NCI-H2196 treated with DMSO at 0.1 percent for 48 hours (cell line): ENCODE measurements at regions not wholly inside any gene's neighbourhood (a gene's known extent, or its start where the extent isn't known, plus 50 kb on each side); places are given as distances from the start of the nearest gene placed in this dataset.

Experiments used
- DNase-seq: peaks from one replicate; lab custom pipeline; 2025; ENCODE audit not compliant: unreplicated experiment; lab: John Stamatoyannopoulos, UW

GRCh38 chr6:101286146-101286545, 107.4 kb upstream of the GRIK2 start:
- no peak for DNase-seq

DNA sequence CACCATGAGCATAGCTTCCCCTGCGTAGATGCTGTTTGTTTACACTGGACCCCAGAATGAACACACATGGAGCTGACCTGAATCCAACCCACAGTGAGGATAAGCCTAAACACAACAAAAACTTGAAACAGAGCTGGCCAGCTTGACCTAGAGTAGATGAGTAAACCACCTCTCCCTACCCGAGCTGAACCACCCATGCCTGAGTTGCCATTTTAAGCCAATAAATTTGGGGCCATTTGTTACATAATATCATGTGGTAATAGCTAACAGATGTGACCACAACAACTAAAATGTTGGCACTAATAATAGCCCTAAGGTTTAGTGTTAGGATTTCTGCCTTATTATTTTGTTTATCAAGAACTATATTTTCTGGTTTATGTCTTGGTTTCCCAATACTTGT, 103.2 kb upstream of the GRIK2 start:
- DNase-seq = no peak

DNA sequence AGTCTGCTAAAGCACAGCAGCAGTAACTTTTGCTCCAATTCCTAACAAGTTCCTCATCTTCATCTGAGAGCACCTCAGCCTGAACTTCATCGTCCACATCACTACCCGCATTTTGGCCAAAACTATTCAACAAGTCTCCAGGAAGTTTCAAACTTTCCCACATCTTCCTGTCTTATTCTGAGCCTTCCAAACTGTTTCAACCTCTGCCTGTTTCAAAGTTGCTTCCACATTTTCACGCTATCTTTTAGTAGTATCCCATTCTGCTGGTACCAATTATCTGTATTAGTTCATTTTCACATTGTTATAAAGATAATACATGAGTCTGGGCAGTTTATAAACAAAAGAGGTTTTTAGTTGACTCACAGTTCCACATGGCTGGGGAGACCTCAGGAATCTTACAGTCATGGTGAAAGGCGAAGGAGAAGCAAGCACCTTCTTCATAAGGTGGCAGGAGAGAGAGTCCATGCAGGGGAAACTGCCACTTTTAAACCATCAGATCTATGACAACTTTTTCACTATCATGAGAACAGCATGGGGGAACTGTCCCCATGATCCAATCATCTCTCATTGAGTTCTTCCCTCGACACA, 99.4 kb upstream of the GRIK2 start:
- DNase-seq = no peak

GRCh38 chr6:101294676-101295075, 98.8 kb upstream of the GRIK2 start:
- DNase-seq = no peak

GRCh38 chr6:101296169-101296960, 97.1 kb upstream of the GRIK2 start:
- DNase-seq = peak; percentile 47

- no peak for DNase-seq
Measured at GRCh38 chr6:101302593-101302992, 90.9 kb upstream of the GRIK2 start.

DNA sequence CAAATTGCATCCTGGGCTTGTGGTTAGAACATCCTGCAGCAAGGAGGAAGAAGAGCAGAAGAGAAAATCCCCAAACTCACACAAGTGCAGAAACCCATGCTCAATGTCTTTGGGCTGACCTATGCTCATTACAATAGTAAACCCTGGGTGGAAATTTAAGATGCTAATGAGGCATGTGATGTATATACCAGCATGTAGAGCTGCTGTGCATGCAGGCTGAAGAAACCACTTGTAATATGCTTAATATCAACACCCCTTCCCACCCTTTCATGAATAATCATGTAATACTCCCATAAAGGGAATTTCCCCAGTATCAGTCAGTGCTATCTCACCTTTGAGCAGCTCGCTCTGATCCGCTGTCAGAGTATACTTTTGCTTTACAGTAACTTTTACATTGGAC, 90.0 kb upstream of the GRIK2 start:
- no peak for DNase-seq

GRCh38 chr6:101312652-101313051, 80.9 kb upstream of the GRIK2 start:
- DNase-seq = no peak

- no peak for DNase-seq
Measured at GRCh38 chr6:101322921-101323320, 70.6 kb upstream of the GRIK2 start.

GRCh38 chr6:101326411-101326810, 67.1 kb upstream of the GRIK2 start:
- DNase-seq = no peak

DNA sequence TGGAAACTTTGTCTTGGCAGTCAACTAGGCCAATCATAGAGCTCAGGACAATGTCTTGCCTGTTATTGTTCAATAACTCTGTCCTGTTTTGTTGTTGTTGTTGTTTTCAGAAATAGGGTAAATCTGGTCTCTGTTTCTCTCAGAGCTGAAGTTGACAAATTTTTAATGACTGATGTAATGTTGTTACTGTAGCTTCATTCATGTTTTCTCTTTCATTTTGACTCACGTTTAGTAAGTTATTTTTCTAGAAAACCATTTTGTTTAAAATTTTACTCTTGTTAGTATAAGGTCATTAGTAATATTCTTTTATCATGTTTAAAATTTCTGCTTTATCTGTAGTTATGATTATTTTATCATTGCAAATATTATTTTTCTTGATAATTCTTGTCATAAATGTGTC, 51.6 kb upstream of the GRIK2 start:
- DNase-seq = no peak
